PC-3 (cell line): ENCODE measurements at regions not wholly inside any gene's neighbourhood (a gene's known extent, or its start where the extent isn't known, plus 50 kb on each side); places are given as distances from the start of the nearest gene placed in this dataset.

Experiments used
- CTCF ChIP-seq: fragments of 300-600 bp; sonication (generic); conservative IDR thresholded peaks from 2 replicates; pipeline ENCODE4 v1.5.1; 2017; ENCODE audit warnings: antibody characterized with exemption, low read depth, mild to moderate bottlenecking, low read length
- EZH2 ChIP-seq: fragments of 300-600 bp; sonication (generic); IDR thresholded peaks from one replicate; pipeline ENCODE4 v1.6.1; 2017; ENCODE audit warnings: antibody characterized with exemption, mild to moderate bottlenecking, low read length; ENCODE audit not compliant: unreplicated experiment

DNA sequence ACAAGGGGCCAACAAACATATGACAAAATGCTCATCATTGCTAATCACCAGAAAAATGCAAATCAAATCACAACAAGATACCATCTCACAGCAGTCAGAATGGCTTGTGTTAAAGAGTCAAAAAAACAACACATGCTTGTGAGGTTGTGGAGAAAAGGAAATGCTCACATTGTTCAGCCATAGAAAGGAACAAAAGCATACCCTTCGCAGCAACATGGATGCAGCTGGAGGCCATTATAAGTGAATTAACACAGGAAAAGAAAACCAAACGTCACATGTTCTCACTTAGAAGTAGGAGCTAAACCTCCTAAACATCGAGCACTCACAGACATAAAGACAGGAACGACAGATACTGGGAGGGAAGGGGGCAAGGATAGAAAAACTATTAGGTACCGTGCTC is 678.4 kb upstream of the GRM7 start:
- TF ChIP-seq EZH2: no peak
- TF ChIP-seq CTCF: no peak
